CD4-positive, alpha-beta T cell treated with Interleukin-2 at 100 ng/mL for 4 hours (primary cell): ENCODE measurements at regions not wholly inside any gene's neighbourhood (a gene's known extent, or its start where the extent isn't known, plus 50 kb on each side); places are given as distances from the start of the nearest gene placed in this dataset.

Source experiments
- DNase-seq: peaks from one replicate; pipeline ENCODE4 v3.0.0-alpha.2; 2020; ENCODE audit warnings: low spot score

DNA sequence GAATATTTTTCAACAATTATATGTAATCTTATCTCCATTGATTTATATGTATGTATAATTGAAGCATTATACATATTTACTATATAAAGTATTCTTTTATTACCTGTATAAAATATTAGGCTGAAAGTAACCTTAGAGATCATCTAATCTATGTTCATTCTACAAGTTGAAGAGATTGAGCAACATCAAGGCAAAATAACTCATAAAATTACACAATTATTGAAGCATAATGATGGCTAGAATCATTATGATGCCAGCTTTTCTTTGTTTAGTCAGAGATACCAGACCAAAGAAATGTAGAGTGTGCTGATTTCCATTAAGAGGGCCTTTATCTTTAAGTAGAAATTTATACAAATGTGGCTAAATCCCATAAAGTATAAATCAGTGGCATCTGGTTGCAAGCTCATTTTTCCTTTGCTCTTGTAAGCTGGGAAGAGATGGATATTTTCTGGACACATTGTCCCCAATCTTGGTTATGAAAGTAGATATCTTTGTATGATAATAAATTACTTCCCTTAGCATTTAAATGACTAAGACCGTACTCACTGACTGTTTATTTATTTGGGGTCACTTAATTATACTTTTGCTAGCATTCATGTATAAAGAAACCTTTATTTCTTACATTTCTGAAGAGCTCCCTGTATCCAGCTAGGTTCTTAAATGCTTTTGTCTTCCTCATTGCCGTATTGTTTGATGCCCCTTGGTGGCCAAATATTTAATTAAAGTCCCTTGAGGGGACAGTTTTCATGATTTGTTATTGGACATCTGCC lies 339.8 kb downstream of the PCDH7 start:
- no peak for DNase-seq

GRCh38 chr4:31065086-31065485 lies 344.9 kb downstream of the PCDH7 start:
- DNase-seq: no peak

DNA sequence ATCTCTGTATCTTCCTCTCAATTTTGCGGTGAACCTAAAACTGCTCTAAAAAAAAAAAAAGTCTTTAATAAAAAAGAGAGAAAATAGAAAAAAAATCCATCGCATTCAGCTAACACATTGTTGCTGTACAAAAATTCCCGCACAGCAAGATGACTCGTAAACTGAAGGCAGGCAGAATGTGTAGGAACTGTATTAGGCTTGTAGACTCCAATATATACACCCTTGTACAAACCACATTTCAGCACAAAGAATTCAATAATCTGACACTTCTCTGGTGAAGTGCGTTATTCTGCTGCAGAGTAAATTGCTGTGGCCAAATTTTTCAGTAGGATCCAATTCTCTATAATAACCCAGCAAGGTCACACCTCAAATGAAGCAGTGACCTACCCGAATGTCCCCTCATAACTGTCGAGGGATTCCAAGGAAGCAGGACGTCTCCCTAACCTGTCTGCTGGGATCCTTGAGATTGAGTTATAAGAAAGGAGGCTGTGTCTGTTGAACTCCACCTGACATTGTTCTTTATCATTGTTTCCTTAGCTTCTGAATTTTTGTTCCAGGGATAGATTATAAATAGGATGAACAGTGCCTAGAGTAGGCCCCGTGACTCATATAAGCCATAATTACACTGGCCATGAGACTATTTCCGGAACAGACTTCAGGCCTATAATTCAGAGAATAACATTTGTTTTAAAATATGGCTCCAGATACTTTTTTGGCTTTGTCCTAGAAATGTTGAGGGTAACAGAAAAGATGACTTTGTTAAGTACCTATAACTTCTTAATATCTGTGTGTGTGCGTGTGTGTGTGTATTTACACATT lies 348.3 kb downstream of the PCDH7 start:
- no peak for DNase-seq

- DNase-seq: no peak
Observed at GRCh38 chr4:31069151-31069550, 349.0 kb downstream of the PCDH7 start.

- no peak for DNase-seq
Observed at GRCh38 chr4:31071508-31072486, 351.6 kb downstream of the PCDH7 start.

GRCh38 chr4:31075969-31076368 lies 355.8 kb downstream of the PCDH7 start:
- DNase-seq: no peak

- DNase-seq: no peak
Observed at GRCh38 chr4:31078661-31079060, 358.5 kb downstream of the PCDH7 start.

GRCh38 chr4:31080887-31081286 lies 360.7 kb downstream of the PCDH7 start:
- no peak for DNase-seq

GRCh38 chr4:31081366-31081765 lies 361.2 kb downstream of the PCDH7 start:
- no peak for DNase-seq

- no peak for DNase-seq
Observed at GRCh38 chr4:31083456-31083855, 363.3 kb downstream of the PCDH7 start.

- no peak for DNase-seq
Observed at GRCh38 chr4:31084806-31085416, 364.7 kb downstream of the PCDH7 start.

- no peak for DNase-seq
Observed at GRCh38 chr4:31085689-31086088, 365.5 kb downstream of the PCDH7 start.

DNA sequence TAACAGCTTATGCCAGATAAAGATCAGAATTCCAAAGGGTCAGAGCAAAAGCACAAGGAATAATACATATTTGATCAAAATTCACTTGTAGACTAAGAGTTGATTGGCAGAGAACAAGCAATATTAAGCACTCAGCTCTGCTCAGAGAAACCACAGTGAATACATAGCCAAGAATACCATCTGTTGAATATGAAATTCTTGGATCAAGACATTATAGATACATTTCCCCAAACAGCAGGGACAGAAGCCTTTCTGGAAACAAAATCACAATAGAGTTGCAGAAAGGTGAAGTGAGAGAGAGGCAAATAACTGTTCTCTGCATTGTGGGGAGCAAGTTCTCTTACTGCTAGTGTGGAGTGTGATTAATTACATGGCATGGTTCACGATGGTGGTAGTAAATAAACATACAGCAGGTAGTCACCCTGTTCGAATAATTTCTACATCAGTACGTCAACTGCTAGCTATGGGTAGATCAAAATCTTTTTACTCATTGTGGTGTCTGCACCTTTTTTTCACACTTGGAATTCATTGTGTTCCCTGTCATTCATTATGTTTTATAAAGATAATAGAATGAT lies 366.7 kb downstream of the PCDH7 start:
- no peak for DNase-seq

DNA sequence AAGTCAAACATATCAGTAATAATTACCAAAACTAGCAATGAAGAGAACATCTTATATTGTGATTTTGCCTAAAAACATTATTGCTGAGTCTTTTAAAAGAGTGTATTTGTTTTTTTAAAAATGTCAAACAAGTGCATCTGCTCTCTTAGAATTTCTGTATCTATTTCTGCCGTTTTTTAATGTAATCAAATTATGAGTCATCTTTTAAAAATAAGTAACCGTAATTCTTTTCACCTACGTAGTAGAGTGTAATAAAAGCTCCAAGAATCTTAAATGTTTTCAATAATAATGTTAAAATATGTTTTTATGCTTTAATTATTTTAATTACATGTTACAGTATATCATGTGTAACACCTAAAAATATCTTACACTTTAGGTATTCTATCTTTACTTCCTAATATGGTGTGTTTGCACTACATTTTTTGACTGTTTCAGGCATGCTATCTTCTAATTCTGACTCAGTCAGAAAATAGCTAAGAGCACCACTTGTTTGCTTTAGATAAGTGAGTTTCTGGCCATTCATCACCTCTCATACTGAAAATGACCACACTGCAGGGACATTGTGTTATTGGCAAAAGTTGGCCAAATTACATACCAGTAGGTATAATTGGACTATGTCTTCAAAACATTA lies 368.5 kb downstream of the PCDH7 start:
- DNase-seq: no peak

DNA sequence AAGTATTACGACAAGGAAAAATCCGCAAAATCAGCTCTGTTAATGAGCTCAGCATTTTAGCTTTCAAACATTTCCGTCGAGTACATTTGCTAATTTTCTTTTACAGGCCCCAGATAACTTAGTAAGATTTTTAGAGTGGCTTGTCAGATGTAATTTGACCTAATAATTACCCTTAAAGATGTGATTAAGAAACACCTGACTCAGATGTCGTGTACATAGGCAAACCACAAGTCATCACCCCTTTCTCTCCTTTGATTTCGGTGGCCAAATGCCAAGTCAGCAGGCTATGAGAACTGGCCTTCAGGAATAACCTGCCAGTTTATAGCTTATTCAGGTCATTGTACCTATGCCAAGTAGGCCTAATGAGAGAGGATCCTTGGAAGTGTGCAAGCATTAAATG lies 369.6 kb downstream of the PCDH7 start:
- DNase-seq: no peak

GRCh38 chr4:31094474-31094873 lies 374.3 kb downstream of the PCDH7 start:
- DNase-seq: no peak

- DNase-seq: no peak
Observed at GRCh38 chr4:31097999-31098398, 377.8 kb downstream of the PCDH7 start.

DNA sequence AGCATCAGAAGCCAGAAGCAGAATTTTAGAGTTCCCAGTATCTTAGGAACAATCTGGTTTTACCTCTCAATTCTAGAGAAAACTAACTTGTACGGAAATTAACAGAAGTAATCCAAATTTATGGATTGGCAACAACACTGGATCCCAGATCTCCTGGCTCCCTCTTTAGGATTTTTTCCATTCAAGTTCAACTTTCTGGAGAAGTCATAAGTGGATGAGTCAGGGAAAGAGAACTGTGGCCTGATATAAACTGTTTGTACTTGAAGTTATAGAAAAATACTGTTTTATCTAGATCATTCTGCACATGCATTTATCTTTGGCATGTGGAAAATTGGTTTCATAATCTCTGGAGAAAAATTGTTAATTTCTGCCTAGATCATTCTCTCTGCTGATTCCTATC lies 380.4 kb downstream of the PCDH7 start:
- no peak for DNase-seq

DNA sequence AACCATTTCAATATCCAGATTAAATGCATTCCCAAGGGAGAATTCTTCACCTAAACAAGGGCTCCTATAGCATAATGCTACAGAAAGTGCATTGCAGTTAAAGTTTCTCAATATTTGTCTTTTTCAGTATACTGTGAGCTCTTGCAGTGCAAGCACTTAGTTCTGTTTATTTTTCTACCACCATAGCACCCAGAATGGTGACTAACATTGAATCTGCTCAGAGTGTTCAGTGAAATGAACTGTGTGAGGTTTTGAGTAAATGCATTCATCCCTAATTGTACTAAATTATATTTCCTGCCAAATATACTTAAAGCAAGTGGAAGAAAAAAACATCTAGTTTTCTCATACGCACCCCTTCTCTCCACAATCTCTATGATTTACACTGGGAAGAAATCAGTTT lies 383.9 kb downstream of the PCDH7 start:
- DNase-seq: no peak

- no peak for DNase-seq
Observed at GRCh38 chr4:31104577-31104976, 384.4 kb downstream of the PCDH7 start.

DNA sequence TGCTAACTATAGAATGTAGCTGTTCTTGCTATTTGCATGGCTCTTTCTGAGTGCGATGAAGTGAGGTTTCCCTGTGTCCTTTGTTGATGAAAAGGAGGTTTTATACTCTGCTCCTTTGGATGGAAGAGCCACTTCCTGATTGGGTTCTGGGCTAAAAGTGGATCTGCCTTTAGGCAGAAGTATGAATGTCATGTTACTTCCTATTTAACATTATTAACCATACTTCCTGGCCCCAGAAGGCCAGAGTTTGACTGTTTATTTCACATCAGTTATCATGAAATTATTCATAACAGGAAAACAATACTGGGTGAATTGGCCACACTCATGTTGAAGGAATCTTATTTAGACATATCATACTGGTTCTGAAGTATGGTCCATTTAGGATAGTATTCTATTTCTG lies 386.2 kb downstream of the PCDH7 start:
- DNase-seq: no peak
